Activated naive CD4-positive, alpha-beta T cell treated with anti-CD3 and anti-CD28 coated beads, Interleukin-2, amount 10 ng/mL, durations not matched to agents 7 days and 5 days (primary cell): ENCODE measurements at regions not wholly inside any gene's neighbourhood (a gene's known extent, or its start where the extent isn't known, plus 50 kb on each side); places are given as distances from the start of the nearest gene placed in this dataset.

Source experiments
- CTCF ChIA-PET: fragments of 350-600 bp; sonication (Branson Sonifier 250); formaldehyde crosslinking; loops from one replicate; lab custom pipeline; 2021; ENCODE audit warnings: antibody characterized with exemption; lab: Charles Lee
- DNase-seq: peaks from one replicate; pipeline ENCODE4 v3.0.0-alpha.2; 2020
- H3K27ac Mint-ChIP-seq: one replicate; pipeline ENCODE4 v1.8.0; 2021; ENCODE audit warnings: mild to moderate bottlenecking, moderate library complexity, mixed read lengths
- H3K27me3 Mint-ChIP-seq: one replicate; pipeline ENCODE4 v1.8.0; 2021; ENCODE audit warnings: mild to moderate bottlenecking, mixed read lengths
- H3K36me3 Mint-ChIP-seq: one replicate; pipeline ENCODE4 v1.8.0; 2021; ENCODE audit warnings: mixed read lengths
- H3K4me1 Mint-ChIP-seq: one replicate; pipeline ENCODE4 v1.8.0; 2021; ENCODE audit warnings: mixed read lengths
- H3K4me3 Mint-ChIP-seq: one replicate; pipeline ENCODE4 v1.8.0; 2021; ENCODE audit warnings: mild to moderate bottlenecking, moderate library complexity, mixed read lengths
- H3K9me3 Mint-ChIP-seq: one replicate; pipeline ENCODE4 v1.8.0; 2021; ENCODE audit warnings: mixed read lengths

GRCh38 chr5:33275921-33276627, 164.7 kb upstream of the TARS1 start:
- CTCF ChIA-PET, result no interaction called here
- H3K4me1 Mint-ChIP-seq, result no peaks in the 10 kb centered on the region

GRCh38 chr5:33276628-33276950, 164.2 kb upstream of the TARS1 start:
- DNase-seq, result no peak
- H3K9me3 Mint-ChIP-seq, result no peaks in the 10 kb centered on the region
- no peak overlapping the region for H3K4me3 Mint-ChIP-seq
- H3K27me3 Mint-ChIP-seq, result no peaks in the 10 kb centered on the region
- no peak overlapping the region for H3K27ac Mint-ChIP-seq
- H3K4me1 Mint-ChIP-seq, result no peaks in the 10 kb centered on the region
- H3K36me3 Mint-ChIP-seq, result no peaks in the 10 kb centered on the region
- CTCF ChIA-PET, result interaction anchor here (1.2 kb wide), 1 partner anchor 22 kb away, joined by 3 read pairs; no protein-coding TSS in a partner anchor

More at GRCh38 chr5:33275921-33276627, 164.7 kb upstream of the TARS1 start:
- no peaks in the 10 kb centered on the region for H3K27me3 Mint-ChIP-seq
- H3K27ac Mint-ChIP-seq, result no peak overlapping the region
- DNase-seq, result no peak
- no peaks in the 10 kb centered on the region for H3K36me3 Mint-ChIP-seq
- H3K4me3 Mint-ChIP-seq, result no peak overlapping the region
- no peaks in the 10 kb centered on the region for H3K9me3 Mint-ChIP-seq

- Mint-ChIP-seq H3K27me3 (no peaks in the 10 kb centered on the region), H3K36me3 (no peaks in the 10 kb centered on the region), H3K9me3 (no peaks in the 10 kb centered on the region), H3K4me3 (no peak overlapping the region), H3K27ac (no peak overlapping the region), H3K4me1 (no peaks in the 10 kb centered on the region)
- DNase-seq, result no peak
- CTCF ChIA-PET, result interaction anchor here (1.2 kb wide), 1 partner anchor 21 kb away, joined by 3 read pairs; no protein-coding TSS in a partner anchor
Observed at GRCh38 chr5:33277061-33277650, 163.6 kb upstream of the TARS1 start.

- Mint-ChIP-seq H3K4me1 (no peaks in the 10 kb centered on the region), H3K4me3 (no peak overlapping the region), H3K36me3 (no peaks in the 10 kb centered on the region), H3K27ac (no peak overlapping the region), H3K9me3 (no peaks in the 10 kb centered on the region), H3K27me3 (no peaks in the 10 kb centered on the region)
- CTCF ChIA-PET, result no interaction called here
- no peak for DNase-seq
Observed at GRCh38 chr5:33281431-33281843, 159.3 kb upstream of the TARS1 start.

- H3K4me1 Mint-ChIP-seq, result no peaks in the 10 kb centered on the region
- CTCF ChIA-PET, result no interaction called here
- H3K9me3 Mint-ChIP-seq, result no peaks in the 10 kb centered on the region
- no peak overlapping the region for H3K4me3 Mint-ChIP-seq
- no peak overlapping the region for H3K27ac Mint-ChIP-seq
- H3K36me3 Mint-ChIP-seq, result no peaks in the 10 kb centered on the region
- DNase-seq, result no peak
- no peaks in the 10 kb centered on the region for H3K27me3 Mint-ChIP-seq
Observed at GRCh38 chr5:33282157-33282556, 158.6 kb upstream of the TARS1 start.

GRCh38 chr5:33282696-33283095, 158.1 kb upstream of the TARS1 start:
- no peak for DNase-seq
- Mint-ChIP-seq H3K4me3 (no peak overlapping the region), H3K36me3 (no peaks in the 10 kb centered on the region), H3K27ac (no peak overlapping the region), H3K27me3 (no peaks in the 10 kb centered on the region), H3K4me1 (no peaks in the 10 kb centered on the region), H3K9me3 (no peaks in the 10 kb centered on the region)
- CTCF ChIA-PET, result no interaction called here

- H3K9me3 Mint-ChIP-seq, result no peaks in the 10 kb centered on the region
Observed at GRCh38 chr5:33283243-33283642, 157.5 kb upstream of the TARS1 start.

GRCh38 chr5:33284681-33285080, 156.1 kb upstream of the TARS1 start:
- no peaks in the 10 kb centered on the region for H3K27me3 Mint-ChIP-seq
- H3K4me3 Mint-ChIP-seq, result no peak overlapping the region
- no peaks in the 10 kb centered on the region for H3K9me3 Mint-ChIP-seq
- no peak for DNase-seq
- CTCF ChIA-PET, result no interaction called here
- H3K36me3 Mint-ChIP-seq, result no peaks in the 10 kb centered on the region
- no peaks in the 10 kb centered on the region for H3K4me1 Mint-ChIP-seq
- no peak overlapping the region for H3K27ac Mint-ChIP-seq

More at GRCh38 chr5:33283243-33283642, 157.5 kb upstream of the TARS1 start:
- Mint-ChIP-seq H3K27me3 (no peaks in the 10 kb centered on the region), H3K27ac (no peak overlapping the region), H3K4me3 (no peak overlapping the region), H3K36me3 (no peaks in the 10 kb centered on the region), H3K4me1 (no peaks in the 10 kb centered on the region)
- DNase-seq, result no peak
- CTCF ChIA-PET, result no interaction called here

GRCh38 chr5:33287242-33287641, 153.5 kb upstream of the TARS1 start:
- H3K36me3 Mint-ChIP-seq, result no peaks in the 10 kb centered on the region
- no peaks in the 10 kb centered on the region for H3K27me3 Mint-ChIP-seq
- no peak overlapping the region for H3K4me3 Mint-ChIP-seq
- CTCF ChIA-PET, result no interaction called here
- no peaks in the 10 kb centered on the region for H3K4me1 Mint-ChIP-seq
- no peak for DNase-seq
- H3K9me3 Mint-ChIP-seq, result no peaks in the 10 kb centered on the region
- no peak overlapping the region for H3K27ac Mint-ChIP-seq

GRCh38 chr5:33291216-33292000, 149.4 kb upstream of the TARS1 start:
- Mint-ChIP-seq H3K27me3 (no peaks in the 10 kb centered on the region), H3K4me3 (no peak overlapping the region), H3K4me1 (no peaks in the 10 kb centered on the region), H3K27ac (no peak overlapping the region), H3K36me3 (no peaks in the 10 kb centered on the region), H3K9me3 (no peaks in the 10 kb centered on the region)
- CTCF ChIA-PET, result interaction anchor here (0.6 kb wide), 1 partner anchor 184 kb away, joined by 4 read pairs; no protein-coding TSS in a partner anchor
- DNase-seq, result no peak

- no peaks in the 10 kb centered on the region for H3K36me3 Mint-ChIP-seq
- H3K27ac Mint-ChIP-seq, result no peak overlapping the region
- no peak overlapping the region for H3K4me3 Mint-ChIP-seq
- H3K4me1 Mint-ChIP-seq, result no peaks in the 10 kb centered on the region
- DNase-seq, result no peak
- no peaks in the 10 kb centered on the region for H3K27me3 Mint-ChIP-seq
- CTCF ChIA-PET, result interaction anchor here (0.7 to 0.9 kb wide), 2 partner anchors 13 to 21 kb away, joined by 3 to 4 read pairs; no protein-coding TSS in a partner anchor
- H3K9me3 Mint-ChIP-seq, result no peaks in the 10 kb centered on the region
Observed at GRCh38 chr5:33297760-33298216, 143.0 kb upstream of the TARS1 start.

- no peak overlapping the region for H3K4me3 Mint-ChIP-seq
- no peak overlapping the region for H3K27ac Mint-ChIP-seq
- H3K27me3 Mint-ChIP-seq, result no peaks in the 10 kb centered on the region
- H3K4me1 Mint-ChIP-seq, result no peaks in the 10 kb centered on the region
- CTCF ChIA-PET, result interaction anchor here (1.0 kb wide), 1 partner anchor 592 kb away, joined by 5 read pairs; no protein-coding TSS in a partner anchor
- DNase-seq, result no peak
- no peaks in the 10 kb centered on the region for H3K9me3 Mint-ChIP-seq
- H3K36me3 Mint-ChIP-seq, result no peaks in the 10 kb centered on the region
Observed at GRCh38 chr5:33299621-33300208, 141.1 kb upstream of the TARS1 start.

- DNase-seq, result no peak
- CTCF ChIA-PET, result interaction anchor here (1.0 kb wide), 1 partner anchor 592 kb away, joined by 5 read pairs; no protein-coding TSS in a partner anchor
- H3K27me3 Mint-ChIP-seq, result no peaks in the 10 kb centered on the region
- H3K9me3 Mint-ChIP-seq, result no peaks in the 10 kb centered on the region
- no peaks in the 10 kb centered on the region for H3K4me1 Mint-ChIP-seq
- H3K4me3 Mint-ChIP-seq, result no peak overlapping the region
- no peaks in the 10 kb centered on the region for H3K36me3 Mint-ChIP-seq
- no peak overlapping the region for H3K27ac Mint-ChIP-seq
Observed at GRCh38 chr5:33300209-33300742, 140.5 kb upstream of the TARS1 start.

GRCh38 chr5:33303579-33304095, 137.1 kb upstream of the TARS1 start:
- CTCF ChIA-PET, result no interaction called here
- no peaks in the 10 kb centered on the region for H3K27me3 Mint-ChIP-seq
- no peaks in the 10 kb centered on the region for H3K9me3 Mint-ChIP-seq
- H3K27ac Mint-ChIP-seq, result no peak overlapping the region
- no peaks in the 10 kb centered on the region for H3K36me3 Mint-ChIP-seq
- H3K4me1 Mint-ChIP-seq, result no peaks in the 10 kb centered on the region
- DNase-seq, result no peak
- H3K4me3 Mint-ChIP-seq, result no peak overlapping the region
